Upper lobe of left lung (tissue), 6 donors: ENCODE measurements at regions not wholly inside any gene's neighbourhood (a gene's known extent, or its start where the extent isn't known, plus 50 kb on each side); places are given as distances from the start of the nearest gene placed in this dataset.

Experiments used
- ATAC-seq, 2 donors: fragments of 200-7000 bp; cut with Tn5 transposase; one replicate each; pipeline ENCODE4 v1.9.1; 2022; ENCODE audit warnings: mild to moderate bottlenecking in 2 of 2, moderate library complexity in 2 of 2; ENCODE audit not compliant: low FRiP score in 2 of 2
- DNase-seq, 2 donors: peaks; one replicate each; pipeline ENCODE4 v3.0.0-alpha.2; 2019 to 2020
- H3K27ac ChIP-seq, 4 donors: fragments of 200-600 bp; sonication (generic); one replicate each; pipeline ENCODE4 v1.5.1; 2016 to 2019
- H3K27me3 ChIP-seq, 4 donors: fragments of 200-600 bp; sonication (generic); one replicate each; pipeline ENCODE4 v1.5.1; 2017 to 2019
- H3K36me3 ChIP-seq, 4 donors: fragments of 200-600 bp; sonication (generic); one replicate each; pipeline ENCODE4 v1.5.1; 2016 to 2019
- H3K4me1 ChIP-seq, 4 donors: fragments of 200-600 bp; sonication (generic); one replicate each; pipeline ENCODE4 v1.5.1; 2018 to 2019
- H3K4me3 ChIP-seq, 4 donors: fragments of 200-600 bp; sonication (generic); one replicate each; pipeline ENCODE4 v1.5.1; 2017 to 2019; ENCODE audit warnings: mild to moderate bottlenecking in 2 of 4, moderate library complexity in 1 of 4
- H3K9me3 ChIP-seq, 4 donors: fragments of 200-600 bp; sonication (generic); one replicate each; pipeline ENCODE4 v1.5.1; 2018 to 2019
- CTCF ChIP-seq, 6 experiments: fragments of 450-650 bp in 4 of 6; fragments of 200-600 bp in 2 of 6; sonication (generic) in 2 of 6; IDR thresholded peaks; one replicate each; pipeline ENCODE4 v1.5.1; 2016 to 2019; ENCODE audit warnings: antibody characterized with exemption in 6 of 6
- EP300 ChIP-seq, 4 donors: sonication (generic); formaldehyde crosslinking; IDR thresholded peaks; one replicate each; pipeline ENCODE4 v1.5.1; 2017; ENCODE audit warnings: antibody characterized with exemption in 4 of 4, control low read depth in 2 of 4
- POLR2A ChIP-seq, 4 donors: fragments of 450-650 bp; IDR thresholded peaks; one replicate each; pipeline ENCODE4 v1.5.1; 2016 to 2017; ENCODE audit warnings: antibody characterized with exemption in 4 of 4, mild to moderate bottlenecking in 2 of 4
- POLR2AphosphoS5 ChIP-seq, 2 donors: sonication (generic); formaldehyde crosslinking; IDR thresholded peaks; one replicate each; pipeline ENCODE4 v1.5.1; 2017; ENCODE audit warnings: antibody characterized with exemption in 2 of 2
- WGBS, 2 donors: methylation state at CpG; one replicate each; pipeline ENCODE4 v1.1.5; 2017 to 2018; 5-methylcytosine and 5-hydroxymethylcytosine counted together
- donor health status: DM: no; HTN: no; CAD: no; lungs with moderate emphysema.
- donor health status: DM: no; HTN: yes; CAD: no; lungs with severe emphysema.

GRCh38 chr1:59007820-59008598, 224.2 kb upstream of the JUN start:
- no peak for DNase-seq
- no peak overlapping the region for H3K27ac ChIP-seq
- H3K36me3 ChIP-seq = no peaks in the 10 kb centered on the region
- ATAC-seq = no peak
- 63 to 78% methylated on average over 8 of the region's 8 CpGs for WGBS, 2 donors
- H3K9me3 ChIP-seq = no peaks in the 10 kb centered on the region
- TF ChIP-seq EP300 (IDR thresholded peaks at IDR 0.05) = no peak
- no peak for TF ChIP-seq POLR2AphosphoS5 (IDR thresholded peaks at IDR 0.05)
- TF ChIP-seq CTCF (IDR thresholded peaks at IDR 0.05) = no peak
- TF ChIP-seq POLR2A (IDR thresholded peaks at IDR 0.05) = no peak
- H3K27me3 ChIP-seq = no peaks in the 10 kb centered on the region
- H3K4me1 ChIP-seq = peaks cover 0 to 7% (median 1%) of the 10 kb centered on the region in 4 donors
- no peak overlapping the region for H3K4me3 ChIP-seq

GRCh38 chr1:59008599-59009347, 224.9 kb upstream of the JUN start:
- no peak for DNase-seq
- 96 to 97% methylated on average over 7 to 8 of the region's 8 CpGs for WGBS, 2 donors
- TF ChIP-seq POLR2A (IDR thresholded peaks at IDR 0.05) (no peak), CTCF (IDR thresholded peaks at IDR 0.05) (no peak)
- Histone ChIP-seq H3K27me3 (no peaks in the 10 kb centered on the region), H3K27ac (no peak overlapping the region), H3K9me3 (no peaks in the 10 kb centered on the region), H3K4me1 (peaks cover under 1 to 14% (median 6%) of the 10 kb centered on the region in 4 donors), H3K4me3 (no peak overlapping the region), H3K36me3 (no peaks in the 10 kb centered on the region)
- ATAC-seq = peak in 1 of 2 donors; percentile 28

GRCh38 chr1:59011663-59012062, 227.8 kb upstream of the JUN start:
- H3K9me3 ChIP-seq = no peaks in the 10 kb centered on the region
- H3K27ac ChIP-seq = no peak overlapping the region
- peaks cover 3 to 15% (median 9%) of the 10 kb centered on the region in 4 donors for H3K4me1 ChIP-seq
- ATAC-seq = no peak
- no peak for TF ChIP-seq EP300 (IDR thresholded peaks at IDR 0.05)
- no peak for TF ChIP-seq POLR2A (IDR thresholded peaks at IDR 0.05)
- no peak for TF ChIP-seq CTCF (IDR thresholded peaks at IDR 0.05)
- TF ChIP-seq POLR2AphosphoS5 (IDR thresholded peaks at IDR 0.05) = no peak
- H3K36me3 ChIP-seq = no peaks in the 10 kb centered on the region
- WGBS, 2 donors = 90 to 94% methylated on average over 3 of the region's 3 CpGs
- no peak for DNase-seq
- no peak overlapping the region for H3K4me3 ChIP-seq
- no peaks in the 10 kb centered on the region for H3K27me3 ChIP-seq

- no peaks in the 10 kb centered on the region for H3K36me3 ChIP-seq
- H3K4me3 ChIP-seq = no peak overlapping the region
- no peaks in the 10 kb centered on the region for H3K9me3 ChIP-seq
- H3K27ac ChIP-seq = no peak overlapping the region
- H3K4me1 ChIP-seq = peaks cover 3 to 14% (median 9%) of the 10 kb centered on the region in 4 donors
- no peak for DNase-seq
- WGBS, 2 donors = 86 to 99% methylated on average over 3 of the region's 3 CpGs
- no peak for ATAC-seq
- no peak for TF ChIP-seq POLR2AphosphoS5 (IDR thresholded peaks at IDR 0.05)
- TF ChIP-seq EP300 (IDR thresholded peaks at IDR 0.05) = no peak
- no peak for TF ChIP-seq CTCF (IDR thresholded peaks at IDR 0.05)
- no peak for TF ChIP-seq POLR2A (IDR thresholded peaks at IDR 0.05)
- H3K27me3 ChIP-seq = no peaks in the 10 kb centered on the region
These were observed 228.5 kb upstream of the JUN start for GRCh38 chr1:59012378-59012777.
